GM12891 (cell line): ENCODE measurements at regions not wholly inside any gene's neighbourhood (a gene's known extent, or its start where the extent isn't known, plus 50 kb on each side); places are given as distances from the start of the nearest gene placed in this dataset.
"Not testable (repeated sequence)": the region's sequence is repeated elsewhere in the genome, so short reads cannot be mapped to it uniquely, and the experiment has no call there.

Experiments
- DNase-seq: peaks from one replicate; pipeline ENCODE4 v3.0.0; 2011; ENCODE audit warnings: low spot score; ENCODE audit not compliant: insufficient read length
- FAIRE-seq: peaks from 2 replicates; lab custom pipeline; 2011; peaks lifted over from hg19 to GRCh38; lab: Jason Lieb, UNC
- PAX5 ChIP-seq: IDR thresholded peaks from 2 replicates; pipeline ENCODE4 v1.6.1; 2011; ENCODE audit warnings: low read length, moderate library complexity, mild to moderate bottlenecking; ENCODE audit not compliant: insufficient read depth, severe bottlenecking
- POLR2A ChIP-seq: IDR thresholded peaks from 2 replicates; pipeline ENCODE4 v1.6.1; 2011; ENCODE audit warnings: low read depth, low read length, control low read depth
- POLR2AphosphoS5 ChIP-seq: IDR thresholded peaks from 2 replicates; pipeline ENCODE4 v1.6.1; 2011; ENCODE audit warnings: low read depth, low read length, control low read depth
- POU2F2 ChIP-seq: IDR thresholded peaks from 2 replicates; pipeline ENCODE4 v1.6.1; 2011; ENCODE audit warnings: low read depth, mild to moderate bottlenecking, control low read depth, low read length, moderate library complexity
- SPI1 ChIP-seq: IDR thresholded peaks from 2 replicates; pipeline ENCODE4 v1.6.1; 2011; ENCODE audit warnings: low read depth, low read length, control low read depth
- TAF1 ChIP-seq: IDR thresholded peaks from 2 replicates; pipeline ENCODE4 v1.6.1; 2011; ENCODE audit warnings: low read depth, low read length, control low read depth

DNA sequence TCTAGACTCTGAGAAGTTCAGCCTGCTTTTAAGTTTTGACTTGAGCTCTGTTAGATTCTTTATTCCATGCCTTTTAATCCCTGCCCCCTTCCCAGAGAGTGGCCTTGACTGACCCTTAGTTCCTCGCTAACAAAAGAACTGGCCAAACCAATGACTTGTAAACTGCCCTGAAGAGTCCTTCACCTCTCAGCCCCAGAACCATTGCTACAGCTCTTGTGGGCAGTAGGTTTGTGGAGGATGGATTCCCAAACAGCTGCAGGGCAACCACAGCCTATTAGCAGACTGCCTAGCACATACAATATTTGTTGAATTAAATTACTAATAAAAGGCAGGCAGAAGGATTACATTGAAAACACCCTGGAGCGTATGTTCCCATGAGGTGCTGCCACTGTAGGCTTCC, 163.9 kb downstream of the MAIP1 start:
- no peak for FAIRE-seq
- no peak for DNase-seq
- TF ChIP-seq SPI1 (no peak), POLR2A (no peak), PAX5 (no peak), TAF1 (no peak), POLR2AphosphoS5 (no peak), POU2F2 (no peak)

DNA sequence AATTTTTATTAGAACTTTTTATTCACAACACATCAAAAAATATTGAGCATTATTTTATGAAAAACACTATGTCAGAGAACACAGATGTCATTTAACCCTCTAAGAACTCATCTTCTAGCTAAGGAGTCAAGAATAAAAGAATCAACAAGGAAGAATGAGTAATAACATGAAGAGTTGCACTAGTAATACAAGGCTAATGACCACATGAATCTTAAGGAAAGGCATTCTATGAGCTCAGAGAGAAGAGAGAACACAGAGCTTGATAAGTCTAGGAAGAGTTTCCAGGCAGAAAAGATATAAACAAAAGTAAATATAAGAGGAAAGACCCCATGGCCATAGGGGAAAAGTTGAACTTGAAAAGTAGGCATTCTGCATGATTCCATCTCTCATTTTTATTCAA, 166.5 kb downstream of the MAIP1 start:
- TF ChIP-seq PAX5 (no peak), TAF1 (no peak), POLR2AphosphoS5 (no peak), SPI1 (no peak), POU2F2 (no peak), POLR2A (no peak)
- no peak for DNase-seq

DNA sequence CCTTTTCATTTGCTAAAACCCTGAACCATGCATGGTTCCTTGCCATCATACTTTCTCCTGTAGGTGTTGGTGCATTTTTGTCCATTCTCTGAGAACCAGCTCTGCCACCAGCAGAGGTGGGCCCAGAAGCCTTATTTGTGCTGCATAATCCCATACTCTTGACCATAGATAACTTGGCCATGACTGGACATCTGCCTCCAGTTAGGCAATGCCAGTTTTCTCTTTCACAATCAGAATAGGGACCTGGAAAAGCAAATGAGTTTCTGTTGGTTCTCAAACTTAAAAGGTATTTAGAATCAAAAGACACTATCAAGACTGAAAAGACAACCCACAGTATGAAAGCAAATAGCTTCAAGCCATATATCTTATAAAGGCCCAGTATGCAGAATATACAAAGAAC, 167.3 kb downstream of the MAIP1 start:
- TF ChIP-seq TAF1, result no peak
- no peak for FAIRE-seq
- no peak for DNase-seq

More for the DNA sequence above, 166.5 kb downstream of the MAIP1 start:
- no peak for FAIRE-seq

DNA sequence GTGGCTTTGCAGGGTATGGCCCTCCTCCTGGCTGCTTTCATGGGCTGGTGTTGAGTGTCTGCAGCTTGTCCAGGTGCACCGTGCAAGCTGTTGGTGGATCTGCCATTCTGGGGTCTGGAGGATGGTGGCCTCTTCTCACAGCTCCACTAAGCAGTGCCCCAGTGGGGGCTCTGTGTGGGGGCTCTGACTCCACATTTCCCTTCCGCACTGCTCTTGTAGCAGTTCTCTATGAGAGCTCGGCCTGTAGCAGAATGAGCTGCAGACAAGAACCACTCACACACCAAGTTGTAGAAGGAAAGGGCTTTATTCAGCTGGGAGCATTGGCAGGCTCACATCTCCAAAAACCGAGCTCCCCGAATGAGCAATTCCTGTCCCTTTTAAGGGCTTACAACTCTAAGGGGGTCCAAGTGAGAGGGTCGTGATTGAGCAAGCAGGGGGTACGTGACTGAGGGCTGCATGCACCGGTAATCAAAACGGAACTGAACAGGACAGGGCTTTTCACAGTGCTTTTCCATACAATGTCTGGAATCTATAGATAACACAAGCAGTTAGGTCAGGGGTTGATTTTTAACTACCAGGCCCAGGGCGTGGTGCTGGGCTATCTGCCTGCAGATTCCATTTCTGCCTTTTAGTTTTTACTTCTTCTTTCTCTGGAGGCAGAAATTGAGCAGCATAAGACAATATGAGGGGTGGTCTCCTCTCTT, 169.4 kb downstream of the MAIP1 start:
- not testable (repeated sequence) for FAIRE-seq, DNase-seq

DNA sequence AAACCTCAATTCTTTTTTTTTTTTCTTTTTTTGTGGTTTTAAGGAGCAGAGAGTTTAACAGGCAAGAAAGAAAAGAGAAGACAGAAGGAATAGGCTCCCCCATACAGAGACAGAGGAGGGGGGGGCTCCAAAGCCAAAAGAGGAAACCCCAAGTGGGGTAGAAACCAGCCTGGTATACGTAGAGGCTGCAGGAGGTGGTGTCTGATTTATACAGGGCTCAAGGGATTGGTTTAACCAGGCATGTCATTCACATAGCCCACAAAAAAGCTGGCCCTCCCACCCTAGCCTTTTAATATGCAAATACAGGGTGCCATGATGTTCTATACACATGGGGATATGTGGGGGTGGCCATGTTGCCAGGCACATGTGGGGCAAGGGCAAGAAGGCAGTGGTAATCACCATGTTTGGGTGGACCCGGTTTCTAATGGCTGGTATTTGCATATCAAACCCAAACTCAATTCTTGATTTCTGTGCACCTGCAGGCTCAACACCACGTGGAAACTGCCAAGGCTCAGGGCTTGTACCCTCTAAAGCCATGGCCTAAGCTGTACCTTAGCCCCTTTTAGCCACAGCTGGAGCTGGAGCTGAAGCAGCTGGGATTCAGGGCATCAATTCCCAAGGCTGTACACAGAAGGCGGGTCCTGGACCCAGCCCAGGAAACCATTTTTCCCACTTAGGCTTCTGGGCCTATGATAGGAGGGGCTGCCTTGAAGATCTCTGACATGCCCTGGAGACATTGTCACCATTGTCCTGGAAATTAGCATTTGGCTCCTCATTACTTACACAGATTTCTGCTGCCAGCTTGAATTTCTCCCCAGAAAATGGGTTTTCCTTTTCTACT, 170.3 kb downstream of the MAIP1 start:
- TF ChIP-seq PAX5, result no peak
- no peak for TF ChIP-seq SPI1
- no peak for TF ChIP-seq POLR2A
- no peak for TF ChIP-seq POLR2AphosphoS5
- no peak for TF ChIP-seq POU2F2
- TF ChIP-seq TAF1, result no peak
- DNase-seq (no peak), FAIRE-seq (no peak)

DNA sequence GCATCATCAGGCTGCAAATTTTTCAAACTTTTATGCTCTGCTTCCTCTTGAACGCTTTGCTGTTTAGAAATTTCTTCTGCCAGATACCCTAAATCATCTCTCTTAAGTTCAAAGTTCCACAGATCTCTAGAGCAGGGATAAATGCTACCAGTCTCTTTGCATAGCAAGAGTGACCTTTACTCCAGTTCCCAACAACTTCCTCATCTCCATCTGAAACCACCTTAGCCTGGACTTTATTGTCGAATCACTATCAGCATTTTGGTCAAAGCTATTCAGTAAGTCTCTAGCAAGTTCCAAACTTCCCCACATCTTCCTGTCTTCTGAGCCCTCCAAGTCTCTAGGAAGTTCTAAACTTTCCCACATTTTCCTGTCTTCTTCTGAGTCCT, 170.9 kb downstream of the MAIP1 start:
- not testable (repeated sequence) for FAIRE-seq, DNase-seq

DNA sequence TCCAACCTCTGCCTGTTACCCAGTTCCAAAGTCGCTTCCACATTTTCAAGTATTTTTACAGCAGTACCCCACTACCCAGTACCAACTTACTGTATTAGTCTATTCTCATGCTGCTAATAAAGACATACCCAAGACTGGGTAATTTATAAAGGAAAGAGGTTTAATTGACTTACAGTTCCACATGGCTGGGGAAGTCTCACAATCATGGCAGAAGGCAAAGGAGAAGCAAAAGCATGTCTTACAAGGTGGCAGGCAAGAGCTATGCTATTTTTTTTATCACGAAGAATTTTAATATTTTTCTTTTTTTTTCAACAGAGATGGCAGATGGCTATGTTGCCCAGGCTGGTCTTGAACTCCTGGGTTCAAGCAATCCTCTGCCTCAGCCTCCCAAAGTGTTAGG, 171.3 kb downstream of the MAIP1 start:
- not testable (repeated sequence) for DNase-seq, FAIRE-seq

DNA sequence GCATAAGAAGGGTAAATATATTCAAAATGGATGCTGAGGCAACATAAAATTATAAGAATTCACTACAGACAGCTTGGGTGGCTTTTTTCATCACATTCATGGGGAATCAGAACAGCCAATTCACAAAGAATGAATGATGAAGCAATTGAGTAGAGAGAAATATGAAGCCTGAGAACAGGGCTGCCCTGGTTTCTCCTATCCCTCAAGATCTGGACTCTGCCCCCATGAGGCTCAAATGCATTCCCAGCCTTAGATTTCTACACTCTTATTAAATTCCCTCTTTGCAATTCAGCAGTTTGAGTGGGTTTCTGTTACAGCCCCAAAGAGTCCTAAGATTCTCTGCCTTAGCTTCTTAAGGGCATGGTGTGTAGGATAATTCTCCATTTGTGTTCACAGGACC, 172.5 kb downstream of the MAIP1 start:
- TF ChIP-seq TAF1 (no peak), POLR2AphosphoS5 (no peak), PAX5 (no peak), POLR2A (no peak)
- FAIRE-seq (no peak), DNase-seq (no peak)

DNA sequence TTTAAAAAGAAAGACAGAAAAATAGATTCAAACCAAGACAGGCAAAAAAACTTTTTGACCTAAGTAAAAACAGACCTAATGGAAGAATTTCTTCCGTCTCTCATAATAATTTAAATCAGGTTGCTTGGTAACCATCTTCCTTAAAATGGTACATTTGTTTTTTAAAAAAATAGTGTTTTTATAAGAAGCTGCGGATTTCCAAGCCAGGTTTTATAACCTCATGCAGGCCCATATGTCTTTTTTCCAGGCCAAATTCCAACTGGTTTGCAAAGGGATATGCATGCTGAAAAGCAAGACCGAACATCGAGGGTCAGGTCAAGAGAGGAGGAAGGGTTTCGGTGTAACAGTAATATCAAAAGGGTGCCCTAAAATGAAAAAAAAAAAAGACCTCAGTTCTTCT, 172.9 kb downstream of the MAIP1 start:
- no peak for DNase-seq
- TF ChIP-seq PAX5, result no peak
- FAIRE-seq, result no peak

DNA sequence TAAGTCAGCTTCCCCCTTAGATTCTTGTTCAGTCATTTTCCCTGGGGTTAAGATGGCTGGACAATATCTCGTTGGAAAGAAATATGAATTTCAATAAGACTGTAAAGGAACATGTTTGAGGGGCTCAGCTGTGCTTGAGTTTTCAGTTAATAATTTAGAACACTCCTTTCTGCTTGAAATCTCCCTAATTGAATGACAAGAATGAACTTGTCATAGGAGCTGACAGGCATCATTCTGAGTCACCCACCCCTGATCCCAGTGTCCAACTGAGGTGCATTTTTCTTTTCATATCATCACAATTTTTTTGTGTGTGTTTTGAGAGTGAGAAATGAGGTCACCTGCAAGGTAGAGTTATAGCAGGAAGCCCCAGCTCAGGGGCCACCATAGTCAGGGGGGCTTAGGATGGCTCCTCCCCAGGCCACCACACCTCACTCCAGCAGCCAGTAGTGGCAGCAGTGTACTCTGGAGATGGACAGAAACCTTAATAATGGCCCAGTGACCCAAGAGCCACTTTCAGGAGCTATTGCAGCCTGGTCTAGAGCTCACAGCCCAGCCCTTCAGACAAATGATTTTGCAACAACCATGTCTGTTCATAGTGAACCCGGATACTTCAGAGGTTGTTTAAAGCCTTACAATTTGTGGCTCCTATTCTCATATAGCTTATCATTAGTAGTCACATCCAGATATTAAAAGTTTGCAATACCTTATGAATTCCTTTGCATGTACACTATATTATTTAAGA, 174.5 kb downstream of the MAIP1 start:
- FAIRE-seq (no peak), DNase-seq (no peak)
- no peak for TF ChIP-seq PAX5
- TF ChIP-seq SPI1, result no peak
- no peak for TF ChIP-seq POU2F2
- TF ChIP-seq POLR2A, result no peak
- no peak for TF ChIP-seq TAF1
- no peak for TF ChIP-seq POLR2AphosphoS5

DNA sequence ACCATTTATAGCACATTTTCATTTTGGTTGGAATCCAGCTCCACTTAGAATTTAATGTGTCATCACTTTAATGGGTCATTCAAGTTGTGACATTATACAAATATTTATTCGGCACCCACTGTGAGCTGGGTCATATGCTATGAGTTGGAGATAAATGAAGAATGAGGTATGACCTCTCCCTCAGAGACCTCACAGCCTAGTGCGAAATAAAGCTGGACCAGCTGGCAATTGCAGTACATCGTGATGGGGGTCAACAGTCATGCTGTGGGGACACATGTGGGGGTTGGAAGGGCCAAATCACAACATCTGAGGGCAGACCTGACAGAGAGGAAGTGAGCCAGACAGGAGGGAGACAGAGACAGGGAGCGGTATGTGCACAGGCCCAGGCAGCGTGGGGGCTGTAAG, 175.4 kb downstream of the MAIP1 start:
- DNase-seq, result no peak
- TF ChIP-seq POLR2AphosphoS5 (no peak), POLR2A (no peak), TAF1 (no peak), SPI1 (no peak), PAX5 (no peak), POU2F2 (no peak)
- no peak for FAIRE-seq
